ENCODE measurements at regions not wholly inside any gene's neighbourhood (a gene's known extent, or its start where the extent isn't known, plus 50 kb on each side); places are given as distances from the start of the nearest gene placed in this dataset.

GRCh38 chr16:51289336-51289735, 138.3 kb upstream of the SALL1 start:
- no peak for TF ChIP-seq CTCF (IDR thresholded peaks at IDR 0.05; ENCODE audit: low read depth, low read length)
- no peak for TF ChIP-seq EZH2phosphoT487 (IDR thresholded peaks at IDR 0.05; ENCODE audit: low read depth)
- Histone ChIP-seq H3K27ac (ENCODE audit: low read length) (no peak overlapping the region), H2AFZ (ENCODE audit: low read depth, low read length) (no peak overlapping the region), H3K9me3 (ENCODE audit: insufficient read depth, low read length) (no peaks in the 10 kb centered on the region), H3K27me3 (ENCODE audit: low read depth, low read length) (no peaks in the 10 kb centered on the region), H3K4me3 (ENCODE audit: low read length) (no peak overlapping the region), H3K4me1 (ENCODE audit: low read length) (no peaks in the 10 kb centered on the region), H4K20me1 (ENCODE audit: insufficient read depth, low read length) (no peaks in the 10 kb centered on the region), H3K36me3 (replicated peaks; ENCODE audit: low read depth, low read length) (no peaks in the 10 kb centered on the region), H3K9ac (ENCODE audit: low read length) (no peak overlapping the region), H3K79me2 (ENCODE audit: low read length) (no peaks in the 10 kb centered on the region), H3K4me2 (ENCODE audit: low read length) (no peak overlapping the region)

GRCh38 chr16:51287121-51287755, 136.2 kb upstream of the SALL1 start:
- no peaks in the 10 kb centered on the region for H3K4me1 ChIP-seq (ENCODE audit: low read length)
- no peak overlapping the region for H3K27ac ChIP-seq (ENCODE audit: low read length)
- no peaks in the 10 kb centered on the region for H3K79me2 ChIP-seq (ENCODE audit: low read length)
- H3K27me3 ChIP-seq (ENCODE audit: low read depth, low read length): no peaks in the 10 kb centered on the region
- no peak overlapping the region for H2AFZ ChIP-seq (ENCODE audit: low read depth, low read length)
- H4K20me1 ChIP-seq (ENCODE audit: insufficient read depth, low read length): no peaks in the 10 kb centered on the region
- H3K4me2 ChIP-seq (ENCODE audit: low read length): no peak overlapping the region
- no peaks in the 10 kb centered on the region for H3K36me3 ChIP-seq (replicated peaks; ENCODE audit: low read depth, low read length)
- H3K9ac ChIP-seq (ENCODE audit: low read length): no peak overlapping the region
- no peaks in the 10 kb centered on the region for H3K9me3 ChIP-seq (ENCODE audit: insufficient read depth, low read length)
- no peak overlapping the region for H3K4me3 ChIP-seq (ENCODE audit: low read length)
- TF ChIP-seq CTCF (IDR thresholded peaks at IDR 0.05; ENCODE audit: low read depth, low read length) (no peak), EZH2phosphoT487 (IDR thresholded peaks at IDR 0.05; ENCODE audit: low read depth) (no peak)

- Histone ChIP-seq H2AFZ (ENCODE audit: low read depth, low read length) (no peak overlapping the region), H3K27ac (ENCODE audit: low read length) (no peak overlapping the region), H3K9ac (ENCODE audit: low read length) (no peak overlapping the region), H3K27me3 (ENCODE audit: low read depth, low read length) (no peaks in the 10 kb centered on the region), H3K4me3 (ENCODE audit: low read length) (no peak overlapping the region), H4K20me1 (ENCODE audit: insufficient read depth, low read length) (no peaks in the 10 kb centered on the region), H3K9me3 (ENCODE audit: insufficient read depth, low read length) (no peaks in the 10 kb centered on the region), H3K36me3 (replicated peaks; ENCODE audit: low read depth, low read length) (no peaks in the 10 kb centered on the region), H3K4me2 (ENCODE audit: low read length) (no peak overlapping the region), H3K4me1 (ENCODE audit: low read length) (no peaks in the 10 kb centered on the region), H3K79me2 (ENCODE audit: low read length) (no peaks in the 10 kb centered on the region)
- TF ChIP-seq CTCF (IDR thresholded peaks at IDR 0.05; ENCODE audit: low read depth, low read length): no peak
- no peak for TF ChIP-seq EZH2phosphoT487 (IDR thresholded peaks at IDR 0.05; ENCODE audit: low read depth)
Measured at GRCh38 chr16:51286272-51286671, 135.2 kb upstream of the SALL1 start.

- no peaks in the 10 kb centered on the region for H3K27me3 ChIP-seq (ENCODE audit: low read depth, low read length)
- H3K36me3 ChIP-seq (replicated peaks; ENCODE audit: low read depth, low read length): no peaks in the 10 kb centered on the region
- no peak overlapping the region for H3K27ac ChIP-seq (ENCODE audit: low read length)
- H3K4me2 ChIP-seq (ENCODE audit: low read length): no peak overlapping the region
- H3K79me2 ChIP-seq (ENCODE audit: low read length): no peaks in the 10 kb centered on the region
- H3K4me3 ChIP-seq (ENCODE audit: low read length): no peak overlapping the region
- TF ChIP-seq CTCF (IDR thresholded peaks at IDR 0.05; ENCODE audit: low read depth, low read length): no peak
- no peak for TF ChIP-seq EZH2phosphoT487 (IDR thresholded peaks at IDR 0.05; ENCODE audit: low read depth)
- no peaks in the 10 kb centered on the region for H3K9me3 ChIP-seq (ENCODE audit: insufficient read depth, low read length)
- H3K9ac ChIP-seq (ENCODE audit: low read length): no peak overlapping the region
- H2AFZ ChIP-seq (ENCODE audit: low read depth, low read length): no peak overlapping the region
- no peaks in the 10 kb centered on the region for H3K4me1 ChIP-seq (ENCODE audit: low read length)
- H4K20me1 ChIP-seq (ENCODE audit: insufficient read depth, low read length): no peaks in the 10 kb centered on the region
Measured at GRCh38 chr16:51276336-51276735, 125.3 kb upstream of the SALL1 start.
